Heart right ventricle (tissue), 16 donors: ENCODE measurements at regions not wholly inside any gene's neighbourhood (a gene's known extent, or its start where the extent isn't known, plus 50 kb on each side); places are given as distances from the start of the nearest gene placed in this dataset.

Source experiments
- ATAC-seq, 8 donors: fragments of 200-7000 bp; cut with Tn5 transposase; one replicate each; pipeline ENCODE4 v1.9.1; 2020; ENCODE audit warnings: mild to moderate bottlenecking in 8 of 8, moderate library complexity in 8 of 8, moderate number of reproducible peaks in 1 of 8
- DNase-seq, 2 donors: peaks; one replicate each; pipeline ENCODE4 v3.0.0-alpha.2; 2020
- H3K27ac ChIP-seq, 10 donors: fragments of 200-600 bp; sonication (generic) in 2 of 10; one replicate each; pipeline versions ENCODE4 v1.5.0 to v1.8.0; 2020 to 2022; ENCODE audit warnings: mild to moderate bottlenecking in 3 of 10
- H3K27me3 ChIP-seq, 7 donors: fragments of 200-600 bp; one replicate each; pipeline ENCODE4 v1.8.0; 2021 to 2022; ENCODE audit warnings: mild to moderate bottlenecking in 2 of 7
- H3K36me3 ChIP-seq, 9 donors: fragments of 200-600 bp; sonication (generic) in 1 of 9; one replicate each; pipeline versions ENCODE4 v1.5.0 to v1.8.0; 2020 to 2022; ENCODE audit warnings: mild to moderate bottlenecking in 2 of 9
- H3K4me1 ChIP-seq, 9 donors: fragments of 200-600 bp; sonication (generic) in 1 of 9; one replicate each; pipeline versions ENCODE4 v1.5.0 to v1.8.0; 2020 to 2022; ENCODE audit warnings: mild to moderate bottlenecking in 4 of 9
- H3K4me3 ChIP-seq, 10 donors: fragments of 200-600 bp; sonication (generic) in 2 of 10; one replicate each; pipeline versions ENCODE4 v1.5.0 to v1.8.0; 2020 to 2022; ENCODE audit warnings: mild to moderate bottlenecking in 7 of 10, moderate library complexity in 2 of 10
- H3K9me3 ChIP-seq, 11 donors: fragments of 200-600 bp in 10 of 11; sonication (generic) in 2 of 11; one replicate each; pipeline versions ENCODE4 v1.5.0 to v1.8.0; 2013 to 2022; ENCODE audit warnings: mild to moderate bottlenecking in 2 of 11, control low read depth in 1 of 11, moderate library complexity in 1 of 11
- WGBS, 2 donors: extraction: QIAGEN DNeasy Blood & Tissue Kit; methylation state at CpG; one replicate each; pipeline ENCODE4 v1.1.7; 2013; ENCODE audit warnings: inconsistent platforms in 1 of 2; 5-methylcytosine and 5-hydroxymethylcytosine counted together
- intact Hi-C, 10 donors: fragments of 100-400 bp; cut with DNase I; formaldehyde crosslinking; loops; one replicate each; pipeline versions ENCODE4 v1.11.1 to v1.14.2; 2022
- TF ChIP-seq, protein P1 (sequence below), 9 donors: fragments of 200-600 bp; sonication (generic) in 2 of 9; IDR thresholded peaks; one replicate each; pipeline versions ENCODE4 v1.5.0 to v1.8.0; 2021 to 2022; ENCODE audit warnings: antibody characterized with exemption in 9 of 9, mild to moderate bottlenecking in 5 of 9, moderate library complexity in 1 of 9
- donor health status: Arrhythmogenic right ventricular cardiomyopathy.
- donor health status: ischemic (EF 13 %, LVEDD 7.1; RV severe dilation, severe dysfunction).
- donor health status: healthy with polysubstance abuse.
- donor health status: DM: no; HTN: yes; CAD: no.
- donor health status: DM: no; HTN: no; CAD: no.
- donor health status: ischemic (EF 25% LVEDD 6.9; RV normal size, moderate dysfunction).
- donor health status: ischemic (EF 25% LVEDD 5.7; RV mildly dilated, moderate dysfunction).
- donor health status: healthy.
- donor health status: DM: yes; HTN: yes; CAD: no.
- donor health status: Ischemic cardiomyopathy.
- donor health status: ischemic (EF 35%, LVEDD 5.7; RV mildly dilated, moderate dysfunction).
- donor health status: nonischemic (EF 11% LVEDD 7.7; RV severe dilation, severe dysfunction).
- donor health status: DM: yes; HTN: yes; CAD: no.
- donor health status: PGD.
- donor health status: ischemic (EF 29% LVEDD 5.4; RV normal size, mild dysfunction).
- donor health status: nonischemic (EF 23%, LVEDD 6.1; RV moderate dilation, normal function).

GRCh38 chr7:25296086-25296485 lies 67.8 kb upstream of the NPVF start:
- no peak for ATAC-seq
- H3K4me1 ChIP-seq: no peaks in the 10 kb centered on the region
- H3K27ac ChIP-seq: no peak overlapping the region
- no peaks in the 10 kb centered on the region for H3K36me3 ChIP-seq
- H3K27me3 ChIP-seq: no peaks in the 10 kb centered on the region
- TF ChIP-seq, protein P1, sequence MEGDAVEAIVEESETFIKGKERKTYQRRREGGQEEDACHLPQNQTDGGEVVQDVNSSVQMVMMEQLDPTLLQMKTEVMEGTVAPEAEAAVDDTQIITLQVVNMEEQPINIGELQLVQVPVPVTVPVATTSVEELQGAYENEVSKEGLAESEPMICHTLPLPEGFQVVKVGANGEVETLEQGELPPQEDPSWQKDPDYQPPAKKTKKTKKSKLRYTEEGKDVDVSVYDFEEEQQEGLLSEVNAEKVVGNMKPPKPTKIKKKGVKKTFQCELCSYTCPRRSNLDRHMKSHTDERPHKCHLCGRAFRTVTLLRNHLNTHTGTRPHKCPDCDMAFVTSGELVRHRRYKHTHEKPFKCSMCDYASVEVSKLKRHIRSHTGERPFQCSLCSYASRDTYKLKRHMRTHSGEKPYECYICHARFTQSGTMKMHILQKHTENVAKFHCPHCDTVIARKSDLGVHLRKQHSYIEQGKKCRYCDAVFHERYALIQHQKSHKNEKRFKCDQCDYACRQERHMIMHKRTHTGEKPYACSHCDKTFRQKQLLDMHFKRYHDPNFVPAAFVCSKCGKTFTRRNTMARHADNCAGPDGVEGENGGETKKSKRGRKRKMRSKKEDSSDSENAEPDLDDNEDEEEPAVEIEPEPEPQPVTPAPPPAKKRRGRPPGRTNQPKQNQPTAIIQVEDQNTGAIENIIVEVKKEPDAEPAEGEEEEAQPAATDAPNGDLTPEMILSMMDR (IDR thresholded peaks at IDR 0.05): no peak
- no peak for DNase-seq
- WGBS, 2 donors: 97 to 100% methylated on average over 3 of the region's 3 CpGs
- H3K9me3 ChIP-seq: no peaks in the 10 kb centered on the region
- no peak overlapping the region for H3K4me3 ChIP-seq
- intact Hi-C loops: no loop called here

DNA sequence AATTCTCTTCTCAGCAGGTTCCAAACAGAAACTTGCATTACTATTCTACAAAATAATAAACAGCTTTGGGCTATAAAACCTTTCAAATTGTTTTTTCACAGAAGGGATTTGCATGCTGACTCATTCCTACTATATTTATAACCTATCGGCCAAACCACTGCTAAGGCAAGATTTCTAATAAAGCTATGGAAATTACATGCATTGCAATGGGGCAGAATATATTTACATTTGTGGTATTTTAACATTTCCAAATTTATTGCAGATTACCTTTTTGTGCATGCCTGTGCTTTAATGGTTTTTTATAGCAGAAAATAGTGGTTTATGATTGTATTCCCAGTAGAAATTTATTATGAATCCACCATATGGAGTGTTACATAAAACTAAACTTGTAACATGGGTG lies 69.0 kb upstream of the NPVF start:
- TF ChIP-seq, protein P1 (IDR thresholded peaks at IDR 0.05): no peak
- no peaks in the 10 kb centered on the region for H3K27me3 ChIP-seq

GRCh38 chr7:25303281-25304181 lies 75.2 kb upstream of the NPVF start:
- Histone ChIP-seq H3K27me3 (peaks cover 0 to 4% (median 0%) of the 10 kb centered on the region in 7 donors), H3K4me3 (no peak overlapping the region), H3K27ac (no peak overlapping the region), H3K9me3 (no peaks in the 10 kb centered on the region), H3K4me1 (peaks cover 0 to 10% (median 7%) of the 10 kb centered on the region in 9 donors), H3K36me3 (no peaks in the 10 kb centered on the region)
- peak in 2 of 8 donors; percentile 8 to 46 for ATAC-seq
- 11 to 29% methylated on average over 3 of the region's 3 CpGs for WGBS, 2 donors
- TF ChIP-seq, protein P1 (IDR thresholded peaks at IDR 0.05): no peak
- DNase-seq: no peak
- intact Hi-C loops: no loop called here

More for the DNA sequence above, 69.0 kb upstream of the NPVF start:
- no peaks in the 10 kb centered on the region for H3K9me3 ChIP-seq
- H3K36me3 ChIP-seq: no peaks in the 10 kb centered on the region
- no peak overlapping the region for H3K4me3 ChIP-seq
- no peak for DNase-seq
- H3K4me1 ChIP-seq: no peaks in the 10 kb centered on the region
- 88 to 91% methylated on average over 1 of the region's 1 CpG for WGBS, 2 donors
- ATAC-seq: no peak
- no peak overlapping the region for H3K27ac ChIP-seq
- intact Hi-C loops: no loop called here

DNA sequence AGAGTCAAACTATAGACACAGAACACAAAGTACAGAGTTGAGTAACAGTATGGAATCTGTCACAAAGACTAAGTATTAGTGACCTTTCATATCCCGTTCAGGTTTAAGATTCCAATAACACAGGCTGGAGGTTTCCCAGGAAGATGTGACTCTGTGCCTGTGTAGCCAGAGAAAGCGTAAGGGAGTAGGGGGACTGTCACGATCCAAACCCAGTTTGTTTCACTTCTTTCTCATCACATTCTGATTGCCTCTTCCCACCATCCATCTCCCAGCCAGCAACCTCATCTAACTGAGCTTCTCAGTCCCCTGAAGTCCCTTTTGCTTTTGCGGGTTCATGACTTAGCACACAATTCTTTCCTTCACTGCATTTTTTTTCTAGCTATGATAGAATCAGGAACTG lies 76.4 kb upstream of the NPVF start:
- TF ChIP-seq, protein P1 (IDR thresholded peaks at IDR 0.05): no peak
- no peak for DNase-seq
- no peak overlapping the region for H3K4me3 ChIP-seq
- intact Hi-C loops: no loop called here
- no peak overlapping the region for H3K27ac ChIP-seq
- H3K36me3 ChIP-seq: no peaks in the 10 kb centered on the region
- no peak for ATAC-seq
- 80 to 85% methylated on average over 4 of the region's 4 CpGs for WGBS, 2 donors
- peaks cover 0 to 10% (median 7%) of the 10 kb centered on the region in 9 donors for H3K4me1 ChIP-seq
- peaks cover 0 to 4% (median 0%) of the 10 kb centered on the region in 7 donors for H3K27me3 ChIP-seq
- no peaks in the 10 kb centered on the region for H3K9me3 ChIP-seq
